Gastrocnemius medialis (tissue), 4 donors: ENCODE measurements at regions not wholly inside any gene's neighbourhood (a gene's known extent, or its start where the extent isn't known, plus 50 kb on each side); places are given as distances from the start of the nearest gene placed in this dataset.

Experiments used
- ATAC-seq, 2 donors: fragments of 150-250 bp; one replicate each; pipeline ENCODE4 v1.9.1; 2016
- DNase-seq, 2 donors: peaks; one replicate each; pipeline ENCODE4 v3.0.0-alpha.2; 2019
- H3K27ac ChIP-seq, 4 donors: fragments of 200-600 bp; sonication (generic); 1 replicate in 1 of 4; 2 replicates in 3 of 4; pipeline ENCODE4 v1.5.1; 2016 to 2018; ENCODE audit warnings: mild to moderate bottlenecking in 2 of 4, moderate library complexity in 1 of 4
- H3K27me3 ChIP-seq, 3 donors: fragments of 200-600 bp; sonication (generic) in 2 of 3; 1 replicate in 1 of 3; 2 replicates in 2 of 3; pipeline versions ENCODE4 v1.5.1 to v1.6.0; 2016 to 2019; ENCODE audit warnings: mild to moderate bottlenecking in 1 of 3, moderate library complexity in 1 of 3
- H3K36me3 ChIP-seq, 2 donors: fragments of 200-600 bp; sonication (generic) in 1 of 2; one replicate each; pipeline ENCODE4 v1.5.1; 2017 to 2018
- H3K4me1 ChIP-seq, 2 donors: fragments of 200-600 bp; sonication (generic) in 1 of 2; one replicate each; pipeline ENCODE4 v1.5.1; 2016 to 2017; ENCODE audit warnings: mild to moderate bottlenecking in 2 of 2
- H3K4me3 ChIP-seq, 4 donors: fragments of 200-600 bp; sonication (generic) in 3 of 4; 1 replicate in 1 of 4; 2 replicates in 3 of 4; pipeline ENCODE4 v1.5.1; 2016 to 2019; ENCODE audit warnings: mild to moderate bottlenecking in 2 of 4
- H3K9me3 ChIP-seq, 3 donors: fragments of 200-600 bp; sonication (generic) in 2 of 3; 1 replicate in 1 of 3; 2 replicates in 2 of 3; pipeline ENCODE4 v1.5.1; 2016 to 2019
- POLR2A ChIP-seq, 2 donors: fragments of 450-650 bp; IDR thresholded peaks; one replicate each; pipeline ENCODE4 v1.6.1; 2017; ENCODE audit warnings: antibody characterized with exemption in 2 of 2, mild to moderate bottlenecking in 2 of 2, moderate library complexity in 2 of 2
- in situ Hi-C, 4 donors: fragments of 200-750 bp; cut with MboI; loops; one replicate each; pipeline versions ENCODE4 v1.15.0 to v1.8.0; 2017; ENCODE audit warnings: low sequenced_read_pairs in 4 of 4
- intact Hi-C: fragments of 100-400 bp; cut with DNase I; formaldehyde crosslinking; loops from one replicate; pipeline ENCODE4 v1.15.1; 2023; ENCODE audit warnings: low total_unique reads
- TF ChIP-seq, protein P1 (sequence below), 5 experiments: fragments of 450-650 bp in 3 of 5; fragments of 200-600 bp in 2 of 5; sonication (generic) in 2 of 5; IDR thresholded peaks in 4 of 5; conservative IDR thresholded peaks in 1 of 5; 1 replicate in 4 of 5; 2 replicates in 1 of 5; pipeline ENCODE4 v1.5.1; 2016 to 2019; ENCODE audit warnings: antibody characterized with exemption in 5 of 5, mild to moderate bottlenecking in 3 of 5, moderate library complexity in 3 of 5

GRCh38 chr5:12730354-12730753 lies 826.1 kb upstream of the CTNND2 start:
- Histone ChIP-seq H3K4me3 (no peak overlapping the region), H3K4me1 (no peaks in the 10 kb centered on the region), H3K9me3 (no peaks in the 10 kb centered on the region), H3K36me3 (no peaks in the 10 kb centered on the region), H3K27ac (no peak overlapping the region), H3K27me3 (no peaks in the 10 kb centered on the region)
- ATAC-seq, result no peak
- intact Hi-C loops (no loop called here), in situ Hi-C loops (no loop called here)
- TF ChIP-seq, protein P1, sequence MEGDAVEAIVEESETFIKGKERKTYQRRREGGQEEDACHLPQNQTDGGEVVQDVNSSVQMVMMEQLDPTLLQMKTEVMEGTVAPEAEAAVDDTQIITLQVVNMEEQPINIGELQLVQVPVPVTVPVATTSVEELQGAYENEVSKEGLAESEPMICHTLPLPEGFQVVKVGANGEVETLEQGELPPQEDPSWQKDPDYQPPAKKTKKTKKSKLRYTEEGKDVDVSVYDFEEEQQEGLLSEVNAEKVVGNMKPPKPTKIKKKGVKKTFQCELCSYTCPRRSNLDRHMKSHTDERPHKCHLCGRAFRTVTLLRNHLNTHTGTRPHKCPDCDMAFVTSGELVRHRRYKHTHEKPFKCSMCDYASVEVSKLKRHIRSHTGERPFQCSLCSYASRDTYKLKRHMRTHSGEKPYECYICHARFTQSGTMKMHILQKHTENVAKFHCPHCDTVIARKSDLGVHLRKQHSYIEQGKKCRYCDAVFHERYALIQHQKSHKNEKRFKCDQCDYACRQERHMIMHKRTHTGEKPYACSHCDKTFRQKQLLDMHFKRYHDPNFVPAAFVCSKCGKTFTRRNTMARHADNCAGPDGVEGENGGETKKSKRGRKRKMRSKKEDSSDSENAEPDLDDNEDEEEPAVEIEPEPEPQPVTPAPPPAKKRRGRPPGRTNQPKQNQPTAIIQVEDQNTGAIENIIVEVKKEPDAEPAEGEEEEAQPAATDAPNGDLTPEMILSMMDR (IDR thresholded peaks at IDR 0.05 in 4 of 5, conservative IDR thresholded peaks at IDR 0.05 in 1 of 5), result no peak
- TF ChIP-seq POLR2A (IDR thresholded peaks at IDR 0.05), result no peak
- no peak for DNase-seq

GRCh38 chr5:12716664-12717063 lies 812.4 kb upstream of the CTNND2 start:
- no peak overlapping the region for H3K27ac ChIP-seq
- TF ChIP-seq, protein P1 (IDR thresholded peaks at IDR 0.05 in 4 of 5, conservative IDR thresholded peaks at IDR 0.05 in 1 of 5), result no peak
- TF ChIP-seq POLR2A (IDR thresholded peaks at IDR 0.05), result no peak
- no peaks in the 10 kb centered on the region for H3K27me3 ChIP-seq
- no peaks in the 10 kb centered on the region for H3K36me3 ChIP-seq
- H3K4me3 ChIP-seq, result no peak overlapping the region
- no peaks in the 10 kb centered on the region for H3K4me1 ChIP-seq
- ATAC-seq (no peak), DNase-seq (no peak)
- intact Hi-C loops, result no loop called here
- no peaks in the 10 kb centered on the region for H3K9me3 ChIP-seq
- in situ Hi-C loops, result no loop called here

- TF ChIP-seq, protein P1 (IDR thresholded peaks at IDR 0.05 in 4 of 5, conservative IDR thresholded peaks at IDR 0.05 in 1 of 5), result no peak
- no peak for TF ChIP-seq POLR2A (IDR thresholded peaks at IDR 0.05)
- in situ Hi-C loops (no loop called here), intact Hi-C loops (no loop called here)
- Histone ChIP-seq H3K4me1 (no peaks in the 10 kb centered on the region), H3K9me3 (no peaks in the 10 kb centered on the region), H3K36me3 (no peaks in the 10 kb centered on the region), H3K27me3 (no peaks in the 10 kb centered on the region), H3K27ac (no peak overlapping the region), H3K4me3 (no peak overlapping the region)
- ATAC-seq (no peak), DNase-seq (no peak)
Observed at GRCh38 chr5:12707560-12707959, 803.3 kb upstream of the CTNND2 start.

GRCh38 chr5:12704955-12705354 lies 800.7 kb upstream of the CTNND2 start:
- no peaks in the 10 kb centered on the region for H3K27me3 ChIP-seq
- no peaks in the 10 kb centered on the region for H3K9me3 ChIP-seq
- ATAC-seq (no peak), DNase-seq (no peak)
- H3K4me1 ChIP-seq, result no peaks in the 10 kb centered on the region
- no peak overlapping the region for H3K4me3 ChIP-seq
- in situ Hi-C loops, result no loop called here
- H3K36me3 ChIP-seq, result no peaks in the 10 kb centered on the region
- no peak for TF ChIP-seq POLR2A (IDR thresholded peaks at IDR 0.05)
- TF ChIP-seq, protein P1 (IDR thresholded peaks at IDR 0.05 in 4 of 5, conservative IDR thresholded peaks at IDR 0.05 in 1 of 5), result no peak
- intact Hi-C loops, result no loop called here
- no peak overlapping the region for H3K27ac ChIP-seq

DNA sequence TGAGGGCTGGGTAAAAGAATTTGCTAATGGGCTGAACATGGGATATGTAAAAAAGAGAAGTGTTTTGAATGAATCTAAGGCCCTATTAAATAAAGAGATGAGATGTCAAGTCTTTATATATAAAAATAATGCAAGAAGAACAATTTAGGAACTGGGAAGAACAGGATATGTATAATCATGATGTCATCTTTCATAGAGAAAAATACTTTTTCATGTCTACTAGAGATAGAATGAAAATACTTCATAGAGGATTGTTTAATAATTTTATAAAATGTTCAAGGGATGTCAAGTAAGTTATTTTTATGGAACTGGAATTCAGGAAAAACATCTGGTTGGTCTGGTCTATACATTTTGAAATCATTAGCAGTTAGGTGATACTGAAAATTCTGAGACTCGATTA lies 799.0 kb upstream of the CTNND2 start:
- intact Hi-C loops, result no loop called here
- H3K27ac ChIP-seq, result no peak overlapping the region
- ATAC-seq, result no peak
- no peaks in the 10 kb centered on the region for H3K9me3 ChIP-seq
- no peaks in the 10 kb centered on the region for H3K4me1 ChIP-seq
- no peaks in the 10 kb centered on the region for H3K27me3 ChIP-seq
- H3K36me3 ChIP-seq, result no peaks in the 10 kb centered on the region
- H3K4me3 ChIP-seq, result no peak overlapping the region
- DNase-seq, result no peak
- in situ Hi-C loops, result no loop called here
- TF ChIP-seq, protein P1 (IDR thresholded peaks at IDR 0.05 in 4 of 5, conservative IDR thresholded peaks at IDR 0.05 in 1 of 5), result no peak
- TF ChIP-seq POLR2A (IDR thresholded peaks at IDR 0.05), result no peak
